OCI-M2 (cell line): ENCODE measurements at regions not wholly inside any gene's neighbourhood (a gene's known extent, or its start where the extent isn't known, plus 50 kb on each side); places are given as distances from the start of the nearest gene placed in this dataset.

ENCODE experiments used
- DNase-seq: peaks from one replicate; lab custom pipeline; 2025; ENCODE audit not compliant: unreplicated experiment; lab: John Stamatoyannopoulos, UW

DNA sequence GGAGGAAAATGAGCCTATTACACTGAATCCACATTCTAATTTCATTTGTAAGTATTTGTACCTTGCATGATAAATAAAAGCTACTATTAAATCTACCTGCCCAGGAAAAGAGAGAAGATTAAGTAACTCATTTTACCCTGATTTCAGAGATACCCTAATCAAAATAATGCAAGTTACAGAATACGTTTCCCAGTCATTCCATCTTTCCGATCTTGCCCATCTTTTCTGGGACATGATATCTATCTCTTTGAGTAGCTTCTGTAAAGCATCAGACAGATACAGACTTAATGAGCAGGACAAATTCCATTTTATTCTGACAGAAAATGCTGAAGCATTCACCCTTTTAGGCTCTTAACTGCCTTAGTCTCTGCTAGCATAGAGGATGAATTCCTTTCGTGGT, 56.6 kb downstream of the SPRY2 start:
- DNase-seq, result no peak

- DNase-seq, result no peak
These were observed 62.2 kb downstream of the SPRY2 start for GRCh38 chr13:80278706-80279105.

DNA sequence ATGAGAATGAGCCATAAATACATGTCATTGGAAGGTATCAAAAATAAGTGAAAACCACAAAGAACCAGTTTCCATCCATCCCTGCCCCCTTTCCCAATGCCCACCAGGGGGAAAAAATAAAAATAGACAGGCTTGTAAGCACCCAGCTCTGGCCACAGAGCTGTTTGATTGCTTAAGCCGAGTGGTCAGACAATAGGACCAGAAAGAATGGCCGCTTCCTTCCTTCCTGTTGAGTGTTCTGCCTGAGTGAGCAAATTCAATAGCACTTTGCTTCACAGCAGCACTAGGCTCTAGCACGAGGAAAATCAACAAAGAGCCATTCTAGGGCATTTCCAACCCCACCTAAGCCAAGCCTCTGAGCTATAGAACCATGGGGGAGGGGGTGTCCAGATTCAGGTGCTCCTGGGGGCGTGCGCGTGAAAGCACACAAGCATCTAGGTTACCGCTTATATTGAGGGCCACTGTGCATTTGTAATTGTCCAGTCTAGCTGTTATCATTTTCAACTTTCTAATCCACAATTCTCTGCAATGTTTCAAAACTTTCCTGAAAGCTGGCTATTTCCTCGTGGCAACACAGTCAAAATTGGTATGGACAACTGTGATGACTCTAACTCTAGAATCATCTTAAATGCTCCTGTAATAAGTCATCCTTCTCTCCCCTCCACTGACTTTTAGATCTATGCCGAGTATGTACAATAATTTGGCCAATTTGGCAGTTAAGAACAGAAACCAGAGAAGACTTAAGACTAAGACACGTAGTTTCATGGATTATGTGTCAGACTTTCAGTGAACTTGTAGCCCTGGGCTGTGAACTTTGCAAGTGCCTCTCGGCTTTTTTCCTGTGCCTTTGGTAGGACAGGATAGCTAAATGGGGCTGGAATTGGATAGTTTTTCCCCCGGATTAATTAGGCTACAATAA, 64.3 kb downstream of the SPRY2 start:
- DNase-seq, result no peak

GRCh38 chr13:80274643-80275042, 66.3 kb downstream of the SPRY2 start:
- no peak for DNase-seq

- no peak for DNase-seq
These were observed 67.2 kb downstream of the SPRY2 start for GRCh38 chr13:80273718-80274117.

DNA sequence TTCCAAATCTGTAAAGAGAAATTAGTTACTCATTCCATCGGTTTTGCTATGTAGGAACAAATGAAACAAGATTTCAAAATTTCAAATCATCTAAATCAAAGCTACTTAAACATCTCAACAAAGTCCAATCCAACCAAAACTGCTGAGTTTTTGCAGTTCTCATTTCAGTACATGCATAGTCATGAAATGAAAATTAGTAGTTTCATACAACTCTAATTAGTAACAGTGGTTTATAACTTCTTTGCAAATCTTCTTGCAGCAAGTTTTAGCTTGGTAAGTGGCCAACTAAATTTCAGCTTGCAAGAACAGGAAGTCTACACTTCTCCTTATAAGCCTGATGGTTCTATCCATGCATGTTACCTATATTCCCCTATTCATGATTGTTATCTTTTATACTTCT, 75.6 kb downstream of the SPRY2 start:
- no peak for DNase-seq

GRCh38 chr13:80263745-80264513, 77.0 kb downstream of the SPRY2 start:
- DNase-seq, result no peak

DNA sequence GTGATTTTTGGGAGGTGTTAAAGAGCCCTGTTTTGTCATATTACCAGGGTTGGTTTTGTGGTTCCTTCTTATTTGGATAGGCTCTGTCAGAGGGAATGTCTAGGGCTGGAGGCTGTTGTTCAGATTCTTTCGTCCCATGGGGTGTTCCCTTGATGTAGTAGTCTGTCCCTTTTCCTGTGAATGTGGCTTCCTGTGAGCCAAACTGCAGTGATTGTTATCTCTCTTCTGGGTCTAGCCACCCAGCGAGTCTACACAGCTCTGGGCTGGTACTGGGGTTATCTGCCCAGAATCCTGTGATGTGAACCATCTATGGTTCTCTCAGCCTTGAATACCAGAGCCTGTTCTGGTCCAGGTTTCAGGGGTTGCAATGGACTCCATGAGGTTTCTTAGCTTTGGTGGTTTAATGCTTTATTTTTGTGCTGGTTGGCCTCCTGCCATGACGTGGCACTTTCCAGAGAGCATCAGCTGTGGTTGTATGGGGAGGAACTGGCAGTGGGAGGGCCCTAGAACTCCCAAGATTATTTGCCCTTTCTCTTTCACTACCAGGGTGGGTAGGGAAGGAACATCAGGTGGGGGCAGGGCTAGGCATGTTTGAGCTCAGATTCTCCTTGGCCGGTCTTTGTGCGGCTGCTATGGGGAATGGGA, 78.8 kb downstream of the SPRY2 start:
- no peak for DNase-seq

DNA sequence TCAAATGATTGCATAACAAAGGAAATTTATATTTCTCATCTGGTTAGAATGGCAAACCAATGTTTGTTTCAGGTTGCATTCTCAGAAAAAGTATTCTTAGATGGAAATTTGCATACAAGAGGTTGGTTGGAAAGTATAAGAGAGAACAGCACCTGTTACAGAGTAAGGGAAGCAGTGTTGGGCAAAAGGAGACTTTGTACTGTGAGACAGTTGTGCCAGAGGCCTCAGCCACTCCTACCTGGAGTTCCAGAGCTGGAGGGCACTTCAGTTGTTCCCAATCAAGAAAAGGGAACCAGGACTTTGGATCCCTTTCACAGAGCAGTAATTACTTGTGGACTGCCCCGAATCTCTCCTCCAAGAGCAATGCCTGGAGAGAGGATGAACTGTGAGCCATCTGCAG, 81.8 kb downstream of the SPRY2 start:
- no peak for DNase-seq

- no peak for DNase-seq
These were observed 84.5 kb downstream of the SPRY2 start for GRCh38 chr13:80256352-80256932.

- DNase-seq, result no peak
These were observed 85.0 kb downstream of the SPRY2 start for GRCh38 chr13:80255946-80256345.

- DNase-seq, result no peak
These were observed 89.5 kb downstream of the SPRY2 start for GRCh38 chr13:80251403-80251802.

DNA sequence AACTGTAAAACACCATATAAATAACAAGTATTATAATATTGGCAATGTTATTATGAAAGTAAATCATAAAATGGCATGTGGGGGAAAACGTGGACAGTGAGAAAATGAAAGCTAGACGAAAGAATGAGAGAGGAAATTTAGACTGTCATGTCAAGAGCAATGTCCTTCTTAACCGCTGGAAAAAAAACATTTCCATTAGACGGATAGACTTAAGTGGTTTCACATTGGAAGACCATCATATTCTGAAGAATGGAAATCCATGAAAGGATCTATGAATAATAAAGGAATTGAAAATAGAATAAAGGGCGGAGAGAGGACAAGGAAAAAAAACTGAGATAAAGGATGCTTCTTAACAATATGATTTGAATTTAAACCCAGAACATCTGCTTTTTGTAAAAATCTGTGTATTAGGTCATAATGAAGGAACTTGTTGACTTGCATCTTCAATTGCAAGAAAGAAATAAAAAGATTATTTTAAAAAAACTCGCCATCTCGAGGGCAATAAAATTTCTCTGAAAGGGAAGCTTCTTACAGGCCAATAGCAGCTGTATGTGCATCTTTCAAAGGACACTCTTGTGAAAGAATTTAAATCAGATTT, 90.6 kb downstream of the SPRY2 start:
- no peak for DNase-seq

DNA sequence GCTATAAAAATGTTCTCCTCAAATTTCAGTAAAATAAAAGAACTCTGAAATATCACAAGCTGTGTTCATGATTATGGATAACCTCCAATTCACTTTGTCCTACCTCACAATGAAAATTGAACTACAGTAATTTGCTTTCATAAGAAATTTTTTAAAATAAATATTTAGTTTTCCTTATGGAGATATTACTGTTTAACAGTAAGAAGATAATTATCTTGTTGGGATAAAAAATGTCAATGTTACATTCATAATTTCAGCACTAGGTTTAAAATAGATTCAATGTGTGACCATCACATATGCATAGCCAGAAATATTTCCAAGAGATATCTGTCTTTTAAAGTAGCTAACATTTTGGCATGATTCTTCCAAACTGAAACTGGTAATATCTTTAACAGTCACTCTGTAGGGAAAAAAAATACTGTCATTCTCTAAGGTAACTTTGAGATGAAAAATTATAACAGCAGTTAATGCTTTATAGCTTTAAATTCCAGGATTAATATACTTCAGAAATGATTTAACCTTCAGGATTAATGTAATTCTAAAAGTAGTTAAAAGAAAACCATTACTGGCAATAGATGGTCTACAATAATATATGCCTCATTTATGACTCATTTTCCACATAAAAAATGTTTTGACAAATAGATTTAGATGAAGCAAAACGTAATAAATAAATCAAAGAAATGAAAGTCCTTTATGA, 91.3 kb downstream of the SPRY2 start:
- no peak for DNase-seq

DNA sequence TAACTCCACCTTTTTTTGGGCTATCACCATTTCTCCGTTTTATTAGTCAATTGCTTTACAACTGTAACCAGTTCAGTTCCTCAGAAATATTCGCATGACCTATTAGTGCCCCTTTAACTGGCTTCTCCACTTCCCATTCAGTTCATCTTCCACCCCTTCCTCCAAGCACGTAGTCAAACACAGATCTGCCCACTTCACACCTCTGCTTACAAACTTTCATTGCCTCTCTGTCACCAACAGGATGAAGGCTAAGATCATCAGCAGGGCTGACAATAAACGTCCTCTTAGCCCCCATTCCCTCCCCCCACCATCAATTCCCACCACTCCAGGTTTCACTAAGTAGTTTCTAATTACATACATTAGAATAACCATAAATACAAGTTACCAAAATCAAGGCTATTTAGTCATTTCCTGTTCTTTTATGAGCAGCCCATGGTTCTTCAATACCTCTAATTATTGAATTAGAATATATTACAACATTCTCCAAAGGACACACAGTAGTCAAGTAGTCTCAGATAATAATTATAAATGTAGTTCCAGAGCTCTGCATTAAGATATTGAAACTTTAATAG, 95.7 kb downstream of the SPRY2 start:
- DNase-seq, result no peak

DNA sequence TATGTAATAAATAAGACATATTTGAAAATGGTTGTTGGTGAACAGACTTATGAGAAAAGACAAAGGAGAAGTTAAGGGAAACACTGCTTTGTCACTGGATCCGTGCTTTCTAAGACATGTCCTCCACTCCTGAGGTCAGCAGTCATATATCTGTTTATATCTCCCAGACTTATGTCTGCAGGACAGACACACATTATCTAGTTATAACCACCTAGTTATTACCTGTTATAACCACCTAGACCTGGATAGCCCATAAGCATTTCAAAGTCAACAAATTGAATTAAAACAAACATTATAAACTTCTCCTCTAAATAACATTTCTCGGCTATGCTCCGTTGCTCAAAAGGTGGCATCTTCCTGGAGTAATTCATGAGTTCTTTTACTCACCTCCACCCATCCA, 96.4 kb downstream of the SPRY2 start:
- DNase-seq, result no peak

DNA sequence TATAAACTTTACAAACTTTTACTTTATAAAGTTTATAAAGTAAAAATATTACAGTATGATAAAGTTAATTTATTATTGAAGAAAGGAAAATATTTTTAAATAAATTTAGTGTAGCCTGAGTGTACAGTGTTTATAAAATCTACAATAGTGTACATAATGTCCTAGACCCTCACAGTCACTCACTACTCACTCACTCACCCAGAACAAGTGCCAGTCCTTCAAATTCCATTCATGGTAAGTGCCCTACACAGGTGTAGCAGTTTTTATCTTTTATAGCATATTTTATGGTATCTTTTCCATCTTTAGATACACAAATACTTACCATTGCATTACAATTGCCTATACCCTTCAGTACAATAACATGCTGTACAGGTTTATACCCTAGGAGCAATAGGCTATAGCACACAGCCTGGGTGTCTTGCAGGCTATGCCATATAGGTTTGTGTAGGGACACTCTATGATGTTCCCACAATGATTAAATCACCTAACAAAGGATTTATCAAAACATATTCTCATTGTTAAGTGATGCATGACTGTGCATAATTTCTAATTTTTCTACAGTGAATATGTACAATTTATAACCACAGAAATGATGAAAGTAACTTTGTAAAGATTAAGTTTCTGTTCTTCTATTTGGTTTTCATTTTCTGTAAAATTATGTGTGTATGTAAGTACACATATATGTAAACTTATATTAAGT, 98.0 kb downstream of the SPRY2 start:
- DNase-seq, result no peak

DNA sequence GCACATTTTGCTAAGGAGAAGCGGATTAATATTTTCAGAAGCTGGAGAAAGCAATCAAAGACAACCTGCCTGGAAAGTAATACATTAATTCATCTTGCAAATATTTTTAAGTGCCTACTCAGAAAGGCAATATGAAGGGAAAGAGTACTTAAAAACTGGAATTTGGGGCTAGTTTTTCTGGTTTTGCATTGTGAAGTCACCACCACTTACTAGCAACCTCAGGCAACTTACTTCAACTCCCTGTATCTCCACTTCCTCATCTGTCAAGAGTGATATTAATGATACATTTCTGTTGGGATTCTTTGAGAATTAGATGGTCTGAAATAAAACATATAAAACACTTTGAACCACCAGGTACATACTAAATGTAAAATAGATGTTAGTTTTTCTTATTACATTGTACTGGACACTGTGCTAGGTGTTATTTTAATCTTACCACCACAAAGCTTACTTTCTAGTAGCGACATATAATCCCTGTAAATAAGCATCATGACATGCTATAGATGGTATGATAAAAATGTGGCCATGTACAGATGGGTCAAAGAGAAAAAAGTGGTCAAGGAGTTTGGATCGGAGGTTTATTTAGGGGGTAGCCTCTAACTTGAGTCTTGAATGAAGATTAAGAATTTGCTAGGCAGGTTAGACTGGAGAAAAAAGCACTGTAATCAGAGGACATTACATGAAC, 101.2 kb downstream of the SPRY2 start:
- DNase-seq, result no peak

GRCh38 chr13:80239116-80239515, 101.8 kb downstream of the SPRY2 start:
- DNase-seq, result no peak
